NCI-H2107 treated with DMSO at 0.1 percent for 48 hours (cell line): ENCODE measurements at regions not wholly inside any gene's neighbourhood (a gene's known extent, or its start where the extent isn't known, plus 50 kb on each side); places are given as distances from the start of the nearest gene placed in this dataset.
"Not testable (repeated sequence)": the region's sequence is repeated elsewhere in the genome, so short reads cannot be mapped to it uniquely, and the experiment has no call there.

Source experiments
- DNase-seq: peaks from one replicate; lab custom pipeline; 2025; ENCODE audit not compliant: unreplicated experiment; lab: John Stamatoyannopoulos, UW

GRCh38 chr10:78096486-78096885, 62.8 kb downstream of the RPS24 start:
- not testable (repeated sequence) for DNase-seq

- DNase-seq = not testable (repeated sequence)
These were observed 68.9 kb downstream of the RPS24 start for GRCh38 chr10:78102593-78102992.

- DNase-seq = no peak
These were observed 75.5 kb downstream of the RPS24 start for GRCh38 chr10:78109210-78109609.

GRCh38 chr10:78115135-78115853, 81.6 kb downstream of the RPS24 start:
- DNase-seq = no peak

- DNase-seq = no peak
These were observed 82.7 kb downstream of the RPS24 start for GRCh38 chr10:78116361-78116760.

- no peak for DNase-seq
These were observed 84.9 kb downstream of the RPS24 start for GRCh38 chr10:78118591-78118990.

GRCh38 chr10:78121801-78122200, 88.1 kb downstream of the RPS24 start:
- DNase-seq = no peak

- no peak for DNase-seq
These were observed 90.5 kb downstream of the RPS24 start for GRCh38 chr10:78124167-78124566.

- DNase-seq = no peak
These were observed 95.5 kb downstream of the RPS24 start for GRCh38 chr10:78129211-78129610.

- no peak for DNase-seq
These were observed 97.5 kb downstream of the RPS24 start for GRCh38 chr10:78130966-78131710.

- DNase-seq = no peak
These were observed 101.2 kb downstream of the RPS24 start for GRCh38 chr10:78134773-78135306.

GRCh38 chr10:78137147-78137546, 103.5 kb downstream of the RPS24 start:
- DNase-seq = no peak

- no peak for DNase-seq
These were observed 105.7 kb downstream of the RPS24 start for GRCh38 chr10:78139341-78139740.

GRCh38 chr10:78140066-78140630, 106.5 kb downstream of the RPS24 start:
- DNase-seq = no peak

GRCh38 chr10:78143576-78143975, 109.9 kb downstream of the RPS24 start:
- no peak for DNase-seq

GRCh38 chr10:78146200-78146599, 112.5 kb downstream of the RPS24 start:
- DNase-seq = no peak

- no peak for DNase-seq
These were observed 113.5 kb downstream of the RPS24 start for GRCh38 chr10:78147202-78147601.

GRCh38 chr10:78148216-78148960, 114.7 kb downstream of the RPS24 start:
- no peak for DNase-seq

GRCh38 chr10:78148961-78149612, 115.4 kb downstream of the RPS24 start:
- no peak for DNase-seq

- DNase-seq = no peak
These were observed 117.1 kb downstream of the RPS24 start for GRCh38 chr10:78150756-78151155.

- DNase-seq = no peak
These were observed 122.1 kb downstream of the RPS24 start for GRCh38 chr10:78155722-78156121.
